K562 (cell line): ENCODE measurements at regions not wholly inside any gene's neighbourhood (a gene's known extent, or its start where the extent isn't known, plus 50 kb on each side); places are given as distances from the start of the nearest gene placed in this dataset.

ENCODE experiments used
- ATAC-seq: fragments of 200-7000 bp; cut with Tn5 transposase; 3 replicates; pipeline ENCODE4 v1.9.1; 2020; ENCODE audit warnings: moderate library complexity
- BruUV-seq: library from RNA; stranded (reverse); fragments of 400-500 nt; replicated peaks from 2 replicates; lab custom pipeline; 2021; lab: Mats Ljungman, UMichigan
- CTCF ChIA-PET: fragments of 300-600 bp; formaldehyde crosslinking; extraction: SDS; loops from one replicate; lab custom pipeline; 2021; ENCODE audit warnings: low intra/inter-chr PET ratio; lab: Yijun Ruan, JAX
- POLR2A ChIA-PET: fragments of 300-600, 350-650 bp; sonication (Branson Sonifier 250); formaldehyde crosslinking; extraction: SDS; loops from one replicate; lab custom pipeline; 2021; ENCODE audit warnings: antibody characterized with exemption, inconsistent platforms; lab: Yijun Ruan, JAX
- DNase-seq, 4 experiments: peaks; one replicate each; pipeline versions ENCODE4 v3.0.0 to v3.0.0-alpha.2; 2011 to 2018; ENCODE audit warnings: low spot score in 3 of 4, mixed read lengths in 3 of 4; ENCODE audit errors: extremely low read depth in 1 of 4
- FAIRE-seq: peaks from 2 replicates; lab custom pipeline; 2011; peaks lifted over from hg19 to GRCh38; lab: Jason Lieb, UNC
- H2AFZ ChIP-seq: 2 replicates; pipeline ENCODE4 v1.6.0; 2011; ENCODE audit warnings: low read depth, low read length, control low read depth, inconsistent platforms
- H3K27ac ChIP-seq: fragments of 200-600 bp; 3 replicates; pipeline ENCODE4 v1.8.0; 2011; ENCODE audit warnings: low read depth, mild to moderate bottlenecking, control low read depth, inconsistent platforms, low read length, moderate library complexity, mixed read lengths; ENCODE audit errors: extremely low read depth
- H3K27me3 ChIP-seq, 2 experiments: fragments of 300-600 bp in 1 of 2; 2 replicates in 1 of 2; 3 replicates in 1 of 2; pipeline versions ENCODE4 v1.6.0 to v1.8.0; 2011; ENCODE audit warnings: inconsistent platforms in 2 of 2, low read length in 2 of 2, mild to moderate bottlenecking in 1 of 2, mixed read lengths in 1 of 2, moderate library complexity in 1 of 2; ENCODE audit not compliant: control insufficient read depth in 2 of 2, insufficient read depth in 2 of 2
- H3K36me3 ChIP-seq: fragments of 300-600 bp; 3 replicates; pipeline ENCODE4 v1.8.0; 2011; ENCODE audit warnings: mild to moderate bottlenecking, low read length, inconsistent platforms; ENCODE audit not compliant: control insufficient read depth, insufficient read depth
- H3K4me1 ChIP-seq, 2 experiments: fragments of 200-600 bp in 1 of 2; replicated peaks in 1 of 2; 2 replicates in 1 of 2; 3 replicates in 1 of 2; pipeline versions ENCODE4 v1.5.1 to v1.8.0; 2011; ENCODE audit warnings: inconsistent platforms in 2 of 2, low read length in 2 of 2, mild to moderate bottlenecking in 1 of 2, mixed read lengths in 1 of 2, moderate library complexity in 1 of 2; ENCODE audit not compliant: control insufficient read depth in 2 of 2, insufficient read depth in 2 of 2
- H3K4me2 ChIP-seq: 2 replicates; pipeline ENCODE4 v1.6.1; 2011; ENCODE audit warnings: low read length, control low read depth, inconsistent platforms, mixed read lengths; ENCODE audit not compliant: insufficient read depth
- H3K4me3 ChIP-seq: fragments of 200-600 bp; sonication (generic), shearing (Covaris generic); 2 replicates; pipeline ENCODE4 v1.5.1; 2016; ENCODE audit warnings: control low read depth, inconsistent platforms
- H3K79me2 ChIP-seq: fragments of 200-600 bp; 3 replicates; pipeline ENCODE4 v1.8.0; 2011; ENCODE audit warnings: low read length, inconsistent platforms; ENCODE audit not compliant: control insufficient read depth, insufficient read depth
- H3K9ac ChIP-seq, 2 experiments: 2 replicates each; pipeline versions ENCODE4 v1.6.0 to v1.6.1; 2011; ENCODE audit warnings: low read depth in 2 of 2, low read length in 2 of 2, control low read depth in 1 of 2, inconsistent platforms in 1 of 2, mild to moderate bottlenecking in 1 of 2, mixed read lengths in 1 of 2; ENCODE audit not compliant: insufficient read depth in 1 of 2
- H3K9me1 ChIP-seq: one replicate; pipeline ENCODE4 v1.6.0; 2011; ENCODE audit warnings: inconsistent platforms, mild to moderate bottlenecking, low read length, moderate library complexity; ENCODE audit not compliant: control insufficient read depth, insufficient read depth
- H3K9me3 ChIP-seq: replicated peaks from 2 replicates; pipeline ENCODE4 v1.5.1; 2011; ENCODE audit warnings: low read depth, low read length, inconsistent platforms; ENCODE audit not compliant: control insufficient read depth, insufficient read depth
- H4K20me1 ChIP-seq: replicated peaks from 2 replicates; pipeline ENCODE4 v1.6.1; 2011; ENCODE audit warnings: low read length, inconsistent platforms, mixed read lengths; ENCODE audit not compliant: control insufficient read depth, insufficient read depth
- BRD4 ChIP-seq: fragments of 200-600 bp; sonication (generic); IDR thresholded peaks from 2 replicates; pipeline ENCODE4 v1.6.1; 2017; ENCODE audit warnings: inconsistent platforms
- CBX8 ChIP-seq: fragments of 200-600 bp; sonication (generic); IDR thresholded peaks from 2 replicates; pipeline ENCODE4 v1.6.1; 2012; ENCODE audit warnings: borderline replicate concordance, mixed run types, low read depth, mild to moderate bottlenecking, moderate library complexity, mixed read lengths, low read length, control low read depth, inconsistent platforms; ENCODE audit not compliant: poor library complexity, severe bottlenecking; ENCODE audit errors: extremely low read depth
- CC2D1A ChIP-seq: fragments of 450-650 bp; IDR thresholded peaks from 2 replicates; pipeline ENCODE4 v1.6.1; 2017; ENCODE audit warnings: mild to moderate bottlenecking
- FOXJ3 ChIP-seq: sonication (generic); formaldehyde crosslinking; IDR thresholded peaks from 2 replicates; pipeline ENCODE4 v1.4.0; 2020; ENCODE audit warnings: mild to moderate bottlenecking, missing genetic modification reagents
- GABPA ChIP-seq: fragments of 200-800 bp; sonication (Bioruptor generic); conservative IDR thresholded peaks from 2 replicates; pipeline ENCODE4 v1.6.1; 2016; ENCODE audit warnings: low read depth, missing genetic modification characterization, missing compliant biosample characterization
- GATA2 ChIP-seq: sonication (generic); formaldehyde crosslinking; IDR thresholded peaks from 2 replicates; pipeline ENCODE4 v1.4.0; 2020; ENCODE audit warnings: mild to moderate bottlenecking, missing genetic modification reagents
- MCM2 ChIP-seq: fragments of 450-650 bp; IDR thresholded peaks from 2 replicates; pipeline ENCODE4 v1.6.1; 2017; ENCODE audit warnings: low read depth, mild to moderate bottlenecking
- MTA3 ChIP-seq: fragments of 450-650 bp; formaldehyde crosslinking; IDR thresholded peaks from 2 replicates; pipeline ENCODE4 v1.6.1; 2017; ENCODE audit warnings: mild to moderate bottlenecking, borderline replicate concordance
- RBM39 ChIP-seq: fragments of 200-400 bp; formaldehyde crosslinking; optimal IDR thresholded peaks from 2 replicates; pipeline ENCODE3; 2018; ENCODE audit warnings: low read depth, low read length
- SMARCB1 ChIP-seq: IDR thresholded peaks from 2 replicates; pipeline ENCODE4 v1.6.1; 2011; ENCODE audit warnings: improper control_type of control experiment, low read depth; ENCODE audit not compliant: insufficient read length
- SOX6 ChIP-seq: fragments of 450-650 bp; IDR thresholded peaks from 2 replicates; pipeline ENCODE4 v1.6.1; 2014; ENCODE audit warnings: mild to moderate bottlenecking
- SREBF2 ChIP-seq: sonication (generic); formaldehyde crosslinking; IDR thresholded peaks from 2 replicates; pipeline ENCODE4 v1.4.0; 2020; ENCODE audit warnings: mild to moderate bottlenecking, missing genetic modification reagents
- ZBTB11 ChIP-seq, 3 experiments: fragments of 200-800 bp in 1 of 3; fragments of 250-450 bp in 1 of 3; fragments of 450-650 bp in 1 of 3; sonication (Bioruptor Pico) in 1 of 3; sonication (Bioruptor generic) in 1 of 3; formaldehyde crosslinking in 1 of 3; IDR thresholded peaks; 2 replicates each; pipeline versions ENCODE4 v1.6.1 to v1.8.0; 2016 to 2022; ENCODE audit warnings: mild to moderate bottlenecking in 2 of 3, missing genetic modification characterization in 2 of 3, missing compliant biosample characterization in 1 of 3, moderate library complexity in 1 of 3
- ZKSCAN1 ChIP-seq: fragments of 150-350 bp; IDR thresholded peaks from 2 replicates; pipeline ENCODE4 v1.6.1; 2016; ENCODE audit warnings: low read depth, low read length
- ZNF311 ChIP-seq: fragments of 250-450 bp; sonication (Bioruptor Pico); IDR thresholded peaks from 2 replicates; pipeline ENCODE4 v1.4.0; 2020; ENCODE audit warnings: mild to moderate bottlenecking, moderate library complexity
- WGBS: fragments of 100-300 bp; shearing (Covaris generic); methylation state at CpG from one replicate; pipeline ENCODE4 v1.1.6; 2016; ENCODE audit warnings: low coverage, mixed read lengths; ENCODE audit not compliant: insufficient coverage; ENCODE audit errors: missing lambda C conversion rate; 5-methylcytosine and 5-hydroxymethylcytosine counted together
- in situ Hi-C: fragments of 300-500 bp; cut with MboI; formaldehyde crosslinking; loops from 4 replicates; pipeline ENCODE4 v1.15.0; 2018; ENCODE audit warnings: inconsistent platforms, mixed read lengths
- intact Hi-C: fragments of 100-400 bp; cut with micrococcal nuclease; formaldehyde crosslinking; loops from 2 replicates; pipeline ENCODE4 v1.14.2; 2022
- TF ChIP-seq, protein P1 (sequence below), 2 experiments: fragments of 150-350 bp in 1 of 2; IDR thresholded peaks; 2 replicates each; pipeline ENCODE4 v1.6.1; 2012 to 2016; ENCODE audit warnings: low read depth in 2 of 2, low read length in 2 of 2, mild to moderate bottlenecking in 1 of 2, moderate library complexity in 1 of 2

DNA sequence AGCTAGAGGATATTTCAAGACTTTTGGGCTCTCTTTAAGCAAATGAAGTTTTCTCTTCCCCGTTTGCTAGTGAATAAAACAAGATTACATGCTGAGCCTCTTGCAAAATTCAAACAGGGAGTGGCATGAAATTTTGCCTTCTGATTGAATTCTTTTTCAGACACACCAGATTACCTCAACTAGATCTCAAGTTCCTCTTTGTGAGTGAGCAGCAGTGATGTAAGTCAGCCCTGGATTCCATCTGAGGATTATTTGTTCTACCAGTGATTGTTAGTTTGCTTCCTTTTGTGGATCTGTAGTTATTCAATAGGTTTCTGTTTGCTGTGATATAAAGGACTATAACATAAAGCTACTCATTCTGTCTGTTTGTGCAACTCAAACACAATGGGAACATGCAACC is 407.7 kb downstream of the LMO7 start:
- no peaks in the 10 kb centered on the region for H3K4me1 ChIP-seq
- no peaks in the 10 kb centered on the region for H3K9me1 ChIP-seq
- in situ Hi-C loops (no loop called here), intact Hi-C loops (no loop called here)
- no peak overlapping the region for H2AFZ ChIP-seq
- no peaks in the 10 kb centered on the region for H3K9me3 ChIP-seq
- no TSS peak for BruUV-seq
- no peak for FAIRE-seq
- no peaks in the 10 kb centered on the region for H3K79me2 ChIP-seq
- no peak overlapping the region for H3K27ac ChIP-seq
- 13% methylated on average over 1 of the region's 1 CpG for WGBS
- no peak overlapping the region for H3K4me2 ChIP-seq
- no peak overlapping the region for H3K4me3 ChIP-seq
- ATAC-seq, result no peak
- no peaks in the 10 kb centered on the region for H3K36me3 ChIP-seq
- H3K9ac ChIP-seq, result no peak overlapping the region
- CTCF ChIA-PET, result no interaction called here
- POLR2A ChIA-PET, result no interaction called here
- DNase-seq, result no peak
- no peaks in the 10 kb centered on the region for H4K20me1 ChIP-seq
- H3K27me3 ChIP-seq, result no peaks in the 10 kb centered on the region
- TF ChIP-seq ZBTB11 (CRISPR knock-in tag; IDR thresholded peaks at IDR 0.05) (no peak), RBM39 (no peak), MTA3 (no peak), CBX8 (no peak), ZKSCAN1 (no peak), SMARCB1 (no peak), BRD4 (no peak), ZNF311 (CRISPR knock-in tag) (no peak), GATA2 (CRISPR knock-in tag) (no peak), CC2D1A (no peak), SREBF2 (CRISPR knock-in tag) (no peak), SOX6 (no peak), MCM2 (no peak), GABPA (tag) (no peak), FOXJ3 (CRISPR knock-in tag) (no peak)
- TF ChIP-seq, protein P1, sequence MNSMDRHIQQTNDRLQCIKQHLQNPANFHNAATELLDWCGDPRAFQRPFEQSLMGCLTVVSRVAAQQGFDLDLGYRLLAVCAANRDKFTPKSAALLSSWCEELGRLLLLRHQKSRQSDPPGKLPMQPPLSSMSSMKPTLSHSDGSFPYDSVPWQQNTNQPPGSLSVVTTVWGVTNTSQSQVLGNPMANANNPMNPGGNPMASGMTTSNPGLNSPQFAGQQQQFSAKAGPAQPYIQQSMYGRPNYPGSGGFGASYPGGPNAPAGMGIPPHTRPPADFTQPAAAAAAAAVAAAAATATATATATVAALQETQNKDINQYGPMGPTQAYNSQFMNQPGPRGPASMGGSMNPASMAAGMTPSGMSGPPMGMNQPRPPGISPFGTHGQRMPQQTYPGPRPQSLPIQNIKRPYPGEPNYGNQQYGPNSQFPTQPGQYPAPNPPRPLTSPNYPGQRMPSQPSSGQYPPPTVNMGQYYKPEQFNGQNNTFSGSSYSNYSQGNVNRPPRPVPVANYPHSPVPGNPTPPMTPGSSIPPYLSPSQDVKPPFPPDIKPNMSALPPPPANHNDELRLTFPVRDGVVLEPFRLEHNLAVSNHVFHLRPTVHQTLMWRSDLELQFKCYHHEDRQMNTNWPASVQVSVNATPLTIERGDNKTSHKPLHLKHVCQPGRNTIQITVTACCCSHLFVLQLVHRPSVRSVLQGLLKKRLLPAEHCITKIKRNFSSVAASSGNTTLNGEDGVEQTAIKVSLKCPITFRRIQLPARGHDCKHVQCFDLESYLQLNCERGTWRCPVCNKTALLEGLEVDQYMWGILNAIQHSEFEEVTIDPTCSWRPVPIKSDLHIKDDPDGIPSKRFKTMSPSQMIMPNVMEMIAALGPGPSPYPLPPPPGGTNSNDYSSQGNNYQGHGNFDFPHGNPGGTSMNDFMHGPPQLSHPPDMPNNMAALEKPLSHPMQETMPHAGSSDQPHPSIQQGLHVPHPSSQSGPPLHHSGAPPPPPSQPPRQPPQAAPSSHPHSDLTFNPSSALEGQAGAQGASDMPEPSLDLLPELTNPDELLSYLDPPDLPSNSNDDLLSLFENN (IDR thresholded peaks at IDR 0.05; ENCODE audit: low read depth in 2 of 2, low read length in 2 of 2), result no peak
